Fibroblast of pulmonary artery (primary cell): ENCODE measurements at regions not wholly inside any gene's neighbourhood (a gene's known extent, or its start where the extent isn't known, plus 50 kb on each side); places are given as distances from the start of the nearest gene placed in this dataset.

Experiments used
- DNase-seq: peaks from one replicate; pipeline ENCODE4 v3.0.0-alpha.2; 2010; ENCODE audit warnings: low read depth
- H3K4me3 ChIP-seq: replicated peaks from 2 replicates; pipeline ENCODE4 v1.5.1; 2011; ENCODE audit warnings: low read depth, mild to moderate bottlenecking, control low read depth, low read length, moderate library complexity
- TF ChIP-seq, protein P1 (sequence below): IDR thresholded peaks from 2 replicates; pipeline ENCODE4 v1.5.1; 2011; ENCODE audit warnings: mild to moderate bottlenecking, control low read depth, low read length, inconsistent platforms; ENCODE audit errors: missing control alignments

DNA sequence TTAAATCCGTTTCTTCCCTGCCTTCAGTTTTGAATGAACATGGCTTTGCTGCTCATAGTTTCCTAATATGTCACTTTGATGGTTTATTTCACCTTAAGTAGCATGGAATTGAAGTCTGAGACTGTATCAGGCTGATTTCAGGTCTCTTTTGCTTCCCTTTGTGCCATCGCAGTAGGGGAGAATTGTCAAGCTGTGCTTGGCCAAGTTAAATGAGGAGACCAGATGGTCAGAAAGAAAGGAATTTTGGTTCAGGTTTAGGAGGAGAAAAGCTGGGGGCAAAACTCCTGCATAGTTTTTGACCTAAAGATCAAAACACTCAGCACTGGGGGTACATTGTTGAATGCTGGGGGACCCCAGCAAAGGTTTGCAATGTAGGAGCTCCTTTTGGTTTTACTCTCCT is 398.4 kb downstream of the NUAK1 start:
- no peak overlapping the region for H3K4me3 ChIP-seq
- TF ChIP-seq, protein P1, sequence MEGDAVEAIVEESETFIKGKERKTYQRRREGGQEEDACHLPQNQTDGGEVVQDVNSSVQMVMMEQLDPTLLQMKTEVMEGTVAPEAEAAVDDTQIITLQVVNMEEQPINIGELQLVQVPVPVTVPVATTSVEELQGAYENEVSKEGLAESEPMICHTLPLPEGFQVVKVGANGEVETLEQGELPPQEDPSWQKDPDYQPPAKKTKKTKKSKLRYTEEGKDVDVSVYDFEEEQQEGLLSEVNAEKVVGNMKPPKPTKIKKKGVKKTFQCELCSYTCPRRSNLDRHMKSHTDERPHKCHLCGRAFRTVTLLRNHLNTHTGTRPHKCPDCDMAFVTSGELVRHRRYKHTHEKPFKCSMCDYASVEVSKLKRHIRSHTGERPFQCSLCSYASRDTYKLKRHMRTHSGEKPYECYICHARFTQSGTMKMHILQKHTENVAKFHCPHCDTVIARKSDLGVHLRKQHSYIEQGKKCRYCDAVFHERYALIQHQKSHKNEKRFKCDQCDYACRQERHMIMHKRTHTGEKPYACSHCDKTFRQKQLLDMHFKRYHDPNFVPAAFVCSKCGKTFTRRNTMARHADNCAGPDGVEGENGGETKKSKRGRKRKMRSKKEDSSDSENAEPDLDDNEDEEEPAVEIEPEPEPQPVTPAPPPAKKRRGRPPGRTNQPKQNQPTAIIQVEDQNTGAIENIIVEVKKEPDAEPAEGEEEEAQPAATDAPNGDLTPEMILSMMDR: no peak
- no peak for DNase-seq

DNA sequence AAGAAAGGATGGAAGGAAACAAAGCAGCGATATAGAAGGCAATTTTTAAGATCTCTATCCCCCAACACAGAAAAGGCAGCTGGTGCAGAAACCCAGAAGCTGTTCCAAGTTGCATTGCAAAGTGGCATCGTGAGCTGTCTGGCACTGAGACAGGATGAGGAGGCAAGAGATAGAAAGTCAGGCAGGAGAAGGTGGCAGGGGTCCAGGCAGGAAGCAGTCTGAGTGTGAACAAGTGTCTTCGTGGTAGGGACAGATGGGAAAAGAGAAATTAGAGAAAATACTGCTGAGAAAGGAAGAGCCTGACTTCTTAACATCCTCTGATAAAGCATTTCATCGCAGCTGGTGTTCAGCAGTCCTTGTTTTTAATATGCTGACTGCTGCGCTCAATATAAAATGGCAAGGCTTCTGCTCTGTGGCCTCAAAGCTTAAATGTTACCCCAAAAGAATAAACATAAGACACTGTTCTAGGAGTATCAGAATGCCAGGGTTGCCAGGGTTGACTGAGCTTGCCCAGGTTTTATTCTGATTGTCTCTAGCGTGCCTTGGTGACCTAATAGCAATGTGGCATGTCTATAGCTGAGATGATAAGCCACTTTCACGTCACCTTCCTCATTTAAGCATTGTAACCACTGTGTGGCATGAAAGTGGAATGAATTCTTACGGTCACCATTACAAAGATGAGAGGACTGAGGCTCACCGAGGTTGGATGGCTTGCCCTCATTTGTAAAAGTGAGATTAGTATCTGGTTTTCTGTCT is 397.6 kb downstream of the NUAK1 start:
- DNase-seq: peak; percentile 36

DNA sequence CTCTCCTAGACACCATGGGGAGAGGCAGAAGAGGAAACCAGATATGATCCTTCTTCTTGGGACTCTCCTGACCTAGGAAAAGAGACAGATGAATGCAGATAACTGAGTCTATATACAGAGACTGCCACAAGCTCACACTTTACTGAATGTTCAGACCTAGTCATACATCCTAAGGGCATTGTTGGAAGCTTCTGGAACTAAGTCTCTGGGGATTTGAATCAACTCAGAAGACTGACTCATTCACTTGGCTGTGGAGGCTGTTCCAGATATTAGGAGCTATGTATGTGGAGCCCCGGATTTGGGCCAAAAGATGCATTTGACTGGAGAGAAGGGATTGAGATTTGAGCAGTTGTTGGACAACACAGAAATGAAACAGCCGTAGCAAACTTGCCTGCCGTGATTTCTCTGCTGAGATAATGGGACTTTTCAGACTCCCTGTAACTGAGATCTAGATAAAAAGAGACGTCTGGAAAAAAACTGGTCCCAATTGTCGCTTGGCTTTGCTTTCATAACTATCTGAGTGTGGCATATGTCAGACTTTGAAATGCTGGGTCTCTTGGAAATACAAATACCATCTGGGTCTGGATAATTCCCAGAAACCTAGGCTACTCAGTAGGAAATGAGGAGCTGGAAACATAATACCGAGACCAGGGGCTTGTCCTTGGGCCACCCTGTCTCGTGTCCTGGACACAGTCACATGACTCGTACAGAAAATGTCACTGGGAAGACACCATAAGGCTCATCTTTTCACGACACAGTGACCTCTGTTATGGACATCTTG is 396.8 kb downstream of the NUAK1 start:
- DNase-seq: peak; percentile 97
- TF ChIP-seq, protein P1: no peak
- H3K4me3 ChIP-seq: no peak overlapping the region

More for the DNA sequence above, 397.6 kb downstream of the NUAK1 start:
- TF ChIP-seq, protein P1: no peak
- no peak overlapping the region for H3K4me3 ChIP-seq

DNA sequence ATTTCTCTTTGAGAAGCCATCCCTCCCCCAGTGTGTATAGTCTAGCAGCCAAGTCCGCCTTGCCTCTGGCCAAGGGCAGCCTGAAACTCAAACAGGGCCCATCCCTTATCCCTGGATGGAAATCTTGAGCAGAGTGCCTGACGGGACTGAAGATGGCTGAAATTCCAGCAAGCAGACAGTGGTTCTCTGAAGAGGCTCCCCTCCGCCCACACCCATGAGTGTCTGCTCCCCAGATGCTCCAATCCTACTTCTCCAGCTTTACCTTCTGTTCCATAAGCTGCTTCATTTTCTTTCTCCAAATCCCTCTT is 396.2 kb downstream of the NUAK1 start:
- TF ChIP-seq, protein P1: no peak
- no peak for DNase-seq
- H3K4me3 ChIP-seq: no peak overlapping the region

DNA sequence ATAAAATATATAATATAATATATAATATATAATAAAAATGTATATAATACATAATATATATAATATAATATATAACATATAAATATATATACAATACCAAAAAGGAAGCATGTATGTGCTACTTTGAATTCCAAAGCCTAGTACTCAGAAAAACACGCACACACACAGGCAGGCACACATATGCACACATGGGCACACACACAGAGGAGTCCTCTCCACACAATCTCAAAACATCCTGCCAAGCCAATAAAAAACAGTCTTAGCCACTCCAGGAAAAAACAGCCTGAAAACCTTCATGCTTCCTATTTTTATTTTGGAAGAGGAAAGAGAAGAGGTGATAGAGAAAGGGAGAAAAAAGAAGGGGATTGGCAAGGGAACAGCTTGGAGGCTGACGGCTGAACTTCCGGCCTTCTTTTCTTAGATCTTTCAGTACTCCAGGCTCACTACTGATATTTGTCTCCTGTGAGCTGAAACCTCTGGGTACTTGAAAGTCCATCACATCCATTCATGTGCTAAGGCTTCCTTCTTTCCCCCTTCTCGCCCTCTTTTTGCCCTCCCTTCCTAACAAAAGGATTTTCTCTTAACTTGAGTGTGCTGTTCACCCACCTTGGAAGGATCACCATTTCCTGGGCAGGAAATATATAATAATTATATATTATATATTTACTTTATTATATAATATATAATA is 394.2 kb downstream of the NUAK1 start:
- no peak for DNase-seq
- TF ChIP-seq, protein P1: no peak
- H3K4me3 ChIP-seq: no peak overlapping the region

DNA sequence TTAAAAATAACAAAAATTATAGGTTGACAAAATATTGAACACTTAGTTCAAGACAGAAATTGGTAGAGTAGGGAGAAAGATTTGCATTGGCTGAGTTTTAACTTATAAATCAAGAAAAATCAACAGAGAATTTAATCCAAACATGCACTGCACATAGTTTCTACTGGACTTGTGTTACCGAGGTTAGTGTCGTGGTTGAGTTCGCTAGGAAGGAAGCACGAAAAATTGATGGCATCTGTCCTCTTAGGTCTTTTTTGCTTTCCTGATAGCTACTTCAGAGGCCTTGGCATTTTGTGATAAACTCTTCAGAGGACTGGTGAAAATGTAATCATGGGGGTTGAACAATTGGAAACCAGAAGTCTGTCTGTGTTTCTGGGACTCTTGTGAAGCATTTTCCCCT is 392.9 kb downstream of the NUAK1 start:
- H3K4me3 ChIP-seq: no peak overlapping the region
- DNase-seq: no peak
- TF ChIP-seq, protein P1: no peak
